ENCODE measurements at regions not wholly inside any gene's neighbourhood (a gene's known extent, or its start where the extent isn't known, plus 50 kb on each side); places are given as distances from the start of the nearest gene placed in this dataset.

GRCh38 chr5:133732536-133732935 is 120.2 kb upstream of the FSTL4 start:
- DNase-seq = no peak

- DNase-seq = no peak
Observed at GRCh38 chr5:133731951-133732350, 119.6 kb upstream of the FSTL4 start.

DNA sequence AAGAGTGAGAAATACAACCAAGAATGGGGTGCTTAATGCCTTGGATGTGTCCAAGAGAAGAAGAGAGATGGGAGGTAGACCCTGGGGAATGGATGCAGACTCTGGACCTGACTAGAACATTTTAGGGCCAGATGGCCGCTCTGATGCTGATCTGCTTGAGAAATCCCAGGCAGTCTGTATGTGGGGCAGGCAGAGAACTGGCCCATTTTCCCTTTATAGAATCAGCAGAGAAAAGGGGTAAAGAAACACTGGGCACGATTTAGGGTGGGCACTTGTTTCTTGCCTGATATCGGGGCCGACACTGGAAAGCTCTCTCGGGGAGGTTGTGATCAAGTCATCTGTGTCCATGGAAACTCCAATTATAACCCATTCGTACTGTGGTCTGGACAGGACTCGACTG is 118.5 kb upstream of the FSTL4 start:
- no peak for DNase-seq

GRCh38 chr5:133730346-133730745 is 118.0 kb upstream of the FSTL4 start:
- DNase-seq = no peak

GRCh38 chr5:133729800-133730199 is 117.5 kb upstream of the FSTL4 start:
- no peak for DNase-seq

GRCh38 chr5:133728475-133728874 is 116.1 kb upstream of the FSTL4 start:
- no peak for DNase-seq

DNA sequence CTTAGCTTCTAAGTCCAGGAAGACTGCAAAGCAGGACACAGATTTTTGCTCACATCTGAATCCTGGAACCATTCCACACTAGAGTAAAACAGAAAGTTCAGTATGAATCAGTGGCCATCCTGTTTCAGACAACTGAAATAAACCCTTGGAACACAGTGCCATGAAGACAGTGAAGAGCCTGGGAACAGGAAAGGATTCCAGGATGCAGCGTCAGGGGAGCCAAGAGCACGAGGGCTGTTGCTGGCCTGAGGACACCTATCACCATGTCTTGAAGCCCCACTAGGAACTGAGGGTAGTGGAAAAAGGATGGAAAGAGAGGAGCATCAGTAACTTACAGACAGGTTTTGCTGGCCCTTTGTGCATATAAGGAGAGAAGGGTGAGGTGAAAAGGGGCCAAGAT is 115.3 kb upstream of the FSTL4 start:
- DNase-seq = no peak

DNA sequence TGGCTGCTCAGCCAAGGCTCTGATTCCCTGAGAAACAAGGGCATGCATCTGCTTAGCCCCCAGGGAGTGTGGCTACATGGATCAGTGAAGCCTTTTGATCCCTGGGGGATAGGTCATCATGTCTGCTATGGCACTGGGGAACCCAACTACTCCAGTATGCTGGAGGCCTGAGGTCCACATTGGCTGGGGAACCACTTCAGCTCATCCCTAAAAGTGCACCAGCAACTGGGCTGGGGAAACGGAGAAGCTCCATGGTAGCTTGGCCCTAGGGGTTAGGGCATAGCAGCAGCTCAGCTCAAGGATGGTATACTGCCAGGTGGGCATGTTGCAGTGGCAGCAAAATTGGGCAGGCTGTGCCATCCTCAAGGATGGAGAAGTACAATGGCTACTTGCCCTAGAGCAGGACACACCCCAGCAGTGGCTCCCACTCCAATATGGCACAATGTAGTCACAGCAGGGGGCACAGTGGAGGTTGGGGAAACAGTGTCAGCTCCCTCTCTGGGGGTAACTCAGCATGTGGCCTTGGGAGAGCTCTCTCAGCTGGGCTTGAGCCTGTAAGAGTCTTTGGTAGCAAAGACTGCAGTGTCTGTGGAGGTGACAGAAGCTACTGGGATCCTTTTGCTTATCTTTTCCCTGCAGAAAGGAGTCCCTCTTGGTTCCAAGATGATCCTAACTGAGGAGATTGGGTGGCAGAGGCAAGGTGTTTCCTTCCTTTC is 111.5 kb upstream of the FSTL4 start:
- DNase-seq = no peak

DNA sequence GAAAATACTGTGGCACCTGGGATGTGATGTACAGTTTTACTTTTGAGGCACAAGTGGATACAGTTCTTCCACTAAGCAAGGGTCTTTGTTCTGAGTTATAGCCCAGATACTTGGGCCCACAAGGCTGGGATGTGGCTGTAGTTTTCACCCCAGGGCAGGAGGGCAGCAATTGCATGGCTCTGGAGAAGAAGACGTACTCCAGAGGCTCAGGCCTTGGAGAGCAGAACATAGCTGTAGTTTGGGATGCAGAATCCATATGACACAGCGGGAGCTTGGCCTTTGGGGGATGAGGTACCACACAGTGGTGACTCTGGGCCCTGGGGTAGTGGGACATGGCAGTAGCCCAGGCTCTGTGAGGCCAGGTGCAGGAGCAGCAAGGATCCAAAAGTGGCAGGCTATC is 110.8 kb upstream of the FSTL4 start:
- no peak for DNase-seq

GRCh38 chr5:133721365-133721764 is 109.0 kb upstream of the FSTL4 start:
- DNase-seq = no peak

- no peak for DNase-seq
Observed at GRCh38 chr5:133718457-133718856, 106.1 kb upstream of the FSTL4 start.

DNA sequence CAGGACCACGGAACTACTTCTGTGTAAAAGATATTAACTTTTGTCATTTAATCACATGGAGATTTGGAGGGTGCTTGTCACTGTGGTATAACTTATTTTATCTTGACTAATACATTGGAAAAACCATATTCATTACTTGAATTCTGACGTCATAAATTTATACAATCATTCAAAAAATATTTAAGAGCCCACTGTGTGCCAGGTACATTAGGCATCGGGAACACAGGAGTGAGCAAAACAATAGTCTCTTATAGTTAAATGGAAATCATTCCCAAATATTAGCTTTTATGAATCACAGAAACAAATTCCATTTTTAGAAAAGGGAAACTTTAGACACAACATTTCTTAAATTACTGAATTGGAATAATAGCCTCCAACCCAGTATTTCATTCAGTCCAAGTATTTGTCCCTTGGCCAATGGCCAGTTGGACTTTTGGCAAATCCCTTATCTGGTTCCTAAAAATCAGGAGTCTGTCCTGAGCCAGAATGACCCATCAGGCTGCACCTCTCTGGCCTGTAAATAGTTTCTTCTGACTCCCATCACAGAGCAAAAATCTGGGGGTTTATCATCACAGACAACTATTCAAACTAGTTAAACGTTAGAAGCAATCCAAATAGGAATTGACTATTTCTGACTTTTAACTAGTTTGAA is 104.3 kb upstream of the FSTL4 start:
- DNase-seq = no peak

- no peak for DNase-seq
Observed at GRCh38 chr5:133715616-133716015, 103.3 kb upstream of the FSTL4 start.

DNA sequence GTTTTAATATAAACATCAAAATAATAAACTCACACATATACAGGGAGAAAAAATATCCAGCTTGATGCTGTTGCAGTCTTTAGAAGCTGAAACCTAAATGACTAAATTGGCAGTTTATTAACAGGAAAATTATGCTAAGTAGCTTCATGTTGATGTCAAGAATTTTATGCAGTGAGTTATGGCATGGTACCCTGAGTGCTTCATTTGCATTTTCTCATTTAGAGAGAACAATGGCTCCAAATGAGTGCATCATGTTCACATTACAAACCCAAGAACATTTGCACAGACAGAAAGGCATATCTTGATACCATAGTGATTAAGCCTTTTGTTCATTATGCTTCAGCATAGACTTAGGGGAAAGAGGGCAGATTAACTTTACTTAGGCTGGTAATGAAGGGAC is 102.9 kb upstream of the FSTL4 start:
- DNase-seq = no peak

DNA sequence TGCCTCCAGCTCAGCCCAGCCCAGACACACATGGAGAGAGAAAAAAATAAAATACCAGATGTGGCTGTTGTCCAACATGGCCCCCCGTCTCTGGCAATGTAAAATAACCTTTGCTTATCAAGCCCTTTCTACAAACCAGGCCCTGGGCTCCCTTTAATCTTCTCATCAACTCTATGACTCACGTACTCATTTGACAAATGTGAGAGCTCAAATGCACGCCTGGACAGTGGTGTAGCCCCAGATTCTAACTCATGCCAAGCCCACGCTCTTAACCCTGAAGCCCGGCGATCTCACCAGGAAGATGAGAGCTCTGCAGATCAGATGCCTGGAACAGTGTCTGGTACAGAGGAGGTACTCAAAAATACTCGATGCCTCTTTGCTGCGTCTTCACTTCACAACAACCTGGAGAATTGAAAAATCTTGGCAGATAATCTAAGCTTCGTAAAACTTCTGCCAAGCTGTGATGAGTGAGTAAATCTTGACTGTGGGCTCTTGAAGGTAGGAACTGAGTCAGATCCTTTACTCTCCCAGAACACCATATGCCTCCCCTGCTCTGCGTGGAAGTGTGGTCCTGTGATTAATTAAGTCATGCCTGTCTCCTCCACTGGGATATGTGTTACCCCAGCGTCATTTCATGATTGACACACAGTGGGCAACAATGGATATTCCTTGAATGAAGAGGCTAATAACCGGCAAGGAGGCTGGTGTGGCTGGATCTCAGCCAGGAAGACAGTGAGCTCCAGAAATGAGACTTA is 102.0 kb upstream of the FSTL4 start:
- no peak for DNase-seq

GRCh38 chr5:133713751-133714150 is 101.4 kb upstream of the FSTL4 start:
- no peak for DNase-seq

GRCh38 chr5:133713209-133713608 is 100.9 kb upstream of the FSTL4 start:
- no peak for DNase-seq

DNA sequence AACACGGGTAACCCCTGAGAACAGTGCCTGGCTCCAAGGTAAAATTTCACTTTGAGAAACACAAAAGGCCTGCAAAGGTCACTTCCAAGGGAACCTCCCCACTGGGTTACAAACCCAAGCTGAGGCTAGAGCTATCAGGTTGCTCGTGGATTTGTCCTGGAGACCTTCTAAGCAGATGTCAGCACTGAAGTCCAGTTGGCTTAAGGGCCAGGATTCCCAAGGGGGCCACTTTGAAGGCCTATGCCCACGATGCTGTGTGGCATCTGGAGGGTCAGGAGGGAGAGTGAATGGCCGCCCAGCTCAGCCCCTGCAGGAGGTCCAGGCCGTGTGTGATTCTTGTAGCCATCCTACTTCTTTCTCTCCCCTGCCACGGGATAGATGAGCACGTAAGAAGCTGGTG is 100.2 kb upstream of the FSTL4 start:
- no peak for DNase-seq

GRCh38 chr5:133709209-133709725 is 96.9 kb upstream of the FSTL4 start:
- no peak for DNase-seq

- no peak for DNase-seq
Observed at GRCh38 chr5:133708331-133708850, 96.0 kb upstream of the FSTL4 start.

GRCh38 chr5:133707629-133708028 is 95.3 kb upstream of the FSTL4 start:
- DNase-seq = no peak

- no peak for DNase-seq
Observed at GRCh38 chr5:133706506-133707430, 94.4 kb upstream of the FSTL4 start.

DNA sequence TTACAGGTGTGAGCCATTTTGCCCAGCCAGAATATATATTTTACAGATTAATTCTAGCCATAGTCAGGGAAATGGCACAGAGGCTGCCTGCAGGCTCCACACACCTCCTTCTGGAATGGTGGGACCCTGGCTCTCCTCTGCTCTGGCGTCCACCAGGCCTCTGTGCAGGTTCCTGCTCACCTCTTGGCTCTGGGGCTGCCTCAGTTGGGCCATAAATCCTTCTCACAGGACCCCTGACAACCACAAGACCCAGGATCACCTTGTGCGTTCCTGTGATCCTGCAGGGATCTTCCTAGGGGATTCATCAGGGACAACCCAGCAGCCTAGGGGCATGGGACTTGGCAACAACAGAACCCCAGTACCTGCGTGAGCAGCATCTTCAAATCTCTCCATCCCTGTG is 93.0 kb upstream of the FSTL4 start:
- no peak for DNase-seq

Measured in retina (tissue), 1 donor.